ENCODE measurements at regions not wholly inside any gene's neighbourhood (a gene's known extent, or its start where the extent isn't known, plus 50 kb on each side); places are given as distances from the start of the nearest gene placed in this dataset.

DNA sequence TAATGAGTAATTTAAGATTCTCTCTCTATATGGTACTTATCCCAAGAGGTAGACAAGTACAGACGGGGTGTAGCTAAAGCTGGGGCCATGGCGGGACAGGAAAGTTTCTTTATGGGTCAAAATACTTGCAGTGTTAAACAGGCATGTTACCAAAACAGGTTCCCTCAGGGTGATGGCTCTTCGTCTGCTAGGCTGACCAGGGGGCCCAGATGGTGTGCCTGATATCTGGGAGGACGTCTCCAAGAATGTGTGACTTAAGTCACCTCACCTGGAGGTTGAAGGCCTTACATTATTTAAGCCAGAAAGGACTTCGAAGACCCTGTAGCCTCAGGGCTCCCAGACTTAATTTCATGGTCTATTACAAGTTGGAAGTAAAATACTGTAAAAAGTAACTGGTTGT is 52.7 kb upstream of the FMOD start:
- Histone ChIP-seq H3K27ac (ENCODE audit: insufficient read depth, low read depth, low read length) (no peak overlapping the region), H3K4me3 (replicated peaks in 1 of 3; ENCODE audit: insufficient read depth in 1 of 3, low read depth in 1 of 3, low read length in 3 of 3) (no peak overlapping the region), H3K9me3 (replicated peaks; ENCODE audit: control insufficient read depth, insufficient read depth, low read length) (no peaks in the 10 kb centered on the region), H4K20me1 (replicated peaks; ENCODE audit: control insufficient read depth, extremely low read depth, insufficient read depth, low read length) (no peaks in the 10 kb centered on the region), H3K79me2 (ENCODE audit: control insufficient read depth, insufficient read depth, low read length) (no peaks in the 10 kb centered on the region), H3K4me2 (ENCODE audit: insufficient read depth, low read length) (no peak overlapping the region), H2AFZ (ENCODE audit: low read depth, low read length) (no peak overlapping the region), H3K36me3 (ENCODE audit: control insufficient read depth in 2 of 2, extremely low read depth in 1 of 2, insufficient read depth in 2 of 2, low read length in 2 of 2) (no peaks in the 10 kb centered on the region), H3K27me3 (ENCODE audit: control insufficient read depth in 2 of 2, insufficient read depth in 2 of 2, low read length in 2 of 2) (peaks cover 0 to 2% of the 10 kb centered on the region in 2 experiments), H3K9ac (replicated peaks; ENCODE audit: extremely low read depth, insufficient read depth, low read length) (no peak overlapping the region), H3K9me1 (replicated peaks; ENCODE audit: control insufficient read depth, extremely low read depth, insufficient read depth, low read length) (no peaks in the 10 kb centered on the region), H3K4me1 (ENCODE audit: control insufficient read depth, extremely low read depth, insufficient read depth, low read length) (peaks cover 6% of the 10 kb centered on the region)
- no TSS peak for BruUV-seq (replicated peaks)
- intact Hi-C loops (cut with micrococcal nuclease) (no loop called here), dilution Hi-C loops (cut with MboI; ENCODE audit: extremely low pct_ligation_motif_present, low sequenced_read_pairs) (no loop called here)
- DNase-seq (ENCODE audit: low read depth, low spot score) (no peak), FAIRE-seq (no peak)
- no peak for TF ChIP-seq EZH2 (IDR thresholded peaks at IDR 0.05; ENCODE audit: borderline replicate concordance, low read depth, low read length, severe bottlenecking)
- no peak for TF ChIP-seq GATA2 (IDR thresholded peaks at IDR 0.05; ENCODE audit: insufficient read depth, insufficient read length, low read depth, low read length)
- no peak for TF ChIP-seq FOS (IDR thresholded peaks at IDR 0.05; ENCODE audit: borderline replicate concordance, insufficient read depth, low read length)
- ChIA-PET POLR2A (no interaction called here), CTCF (no interaction called here)

DNA sequence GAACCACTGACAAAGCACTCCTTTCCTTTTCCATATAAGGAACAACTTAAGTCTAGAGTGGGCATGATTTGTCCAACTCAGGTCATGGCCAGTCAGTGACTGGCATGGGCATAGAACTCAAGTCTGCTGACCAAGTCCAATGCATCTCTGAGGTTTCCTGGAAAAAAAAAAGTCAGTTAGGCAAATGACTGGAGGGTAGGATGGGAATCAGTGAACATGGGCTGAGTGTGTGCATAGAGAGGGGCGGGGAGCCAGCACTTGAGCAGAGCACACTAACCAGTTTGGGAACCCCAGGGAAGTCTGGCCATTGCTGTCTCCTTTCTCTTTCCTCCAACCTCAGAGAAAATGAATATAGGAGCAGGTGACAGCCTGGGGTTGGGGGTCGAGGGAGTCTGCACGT is 53.6 kb upstream of the FMOD start:
- dilution Hi-C loops (cut with MboI; ENCODE audit: extremely low pct_ligation_motif_present, low sequenced_read_pairs), result no loop called here
- H3K79me2 ChIP-seq (ENCODE audit: control insufficient read depth, insufficient read depth, low read length), result no peaks in the 10 kb centered on the region
- H3K27ac ChIP-seq (ENCODE audit: insufficient read depth, low read depth, low read length), result no peak overlapping the region
- ChIA-PET POLR2A (no interaction called here), CTCF (no interaction called here)
- no peaks in the 10 kb centered on the region for H3K9me3 ChIP-seq (replicated peaks; ENCODE audit: control insufficient read depth, insufficient read depth, low read length)
- BruUV-seq (replicated peaks), result no TSS peak
- FAIRE-seq (no peak), DNase-seq (ENCODE audit: low read depth, low spot score) (no peak)
- peaks cover 0 to 2% of the 10 kb centered on the region in 2 experiments for H3K27me3 ChIP-seq (ENCODE audit: control insufficient read depth in 2 of 2, insufficient read depth in 2 of 2, low read length in 2 of 2)
- no peak overlapping the region for H3K9ac ChIP-seq (replicated peaks; ENCODE audit: extremely low read depth, insufficient read depth, low read length)
- intact Hi-C loops (cut with micrococcal nuclease), result no loop called here
- H3K4me2 ChIP-seq (ENCODE audit: insufficient read depth, low read length), result no peak overlapping the region
- no peak overlapping the region for H2AFZ ChIP-seq (ENCODE audit: low read depth, low read length)
- no peaks in the 10 kb centered on the region for H3K9me1 ChIP-seq (replicated peaks; ENCODE audit: control insufficient read depth, extremely low read depth, insufficient read depth, low read length)
- H4K20me1 ChIP-seq (replicated peaks; ENCODE audit: control insufficient read depth, extremely low read depth, insufficient read depth, low read length), result no peaks in the 10 kb centered on the region
- no peaks in the 10 kb centered on the region for H3K36me3 ChIP-seq (ENCODE audit: control insufficient read depth in 2 of 2, extremely low read depth in 1 of 2, insufficient read depth in 2 of 2, low read length in 2 of 2)
- H3K4me1 ChIP-seq (ENCODE audit: control insufficient read depth, extremely low read depth, insufficient read depth, low read length), result peaks cover 6% of the 10 kb centered on the region
- H3K4me3 ChIP-seq (replicated peaks in 1 of 3; ENCODE audit: insufficient read depth in 1 of 3, low read depth in 1 of 3, low read length in 3 of 3), result no peak overlapping the region
- TF ChIP-seq JUN (IDR thresholded peaks at IDR 0.05; ENCODE audit: borderline replicate concordance, insufficient read depth, insufficient read length, low read depth) (no peak), POLR2A (IDR thresholded peaks at IDR 0.05; ENCODE audit: low read depth, low read length) (no peak), EZH2 (IDR thresholded peaks at IDR 0.05; ENCODE audit: borderline replicate concordance, low read depth, low read length, severe bottlenecking) (no peak), GATA2 (IDR thresholded peaks at IDR 0.05; ENCODE audit: insufficient read depth, insufficient read length, low read depth, low read length) (no peak)
- TF ChIP-seq, protein P1, sequence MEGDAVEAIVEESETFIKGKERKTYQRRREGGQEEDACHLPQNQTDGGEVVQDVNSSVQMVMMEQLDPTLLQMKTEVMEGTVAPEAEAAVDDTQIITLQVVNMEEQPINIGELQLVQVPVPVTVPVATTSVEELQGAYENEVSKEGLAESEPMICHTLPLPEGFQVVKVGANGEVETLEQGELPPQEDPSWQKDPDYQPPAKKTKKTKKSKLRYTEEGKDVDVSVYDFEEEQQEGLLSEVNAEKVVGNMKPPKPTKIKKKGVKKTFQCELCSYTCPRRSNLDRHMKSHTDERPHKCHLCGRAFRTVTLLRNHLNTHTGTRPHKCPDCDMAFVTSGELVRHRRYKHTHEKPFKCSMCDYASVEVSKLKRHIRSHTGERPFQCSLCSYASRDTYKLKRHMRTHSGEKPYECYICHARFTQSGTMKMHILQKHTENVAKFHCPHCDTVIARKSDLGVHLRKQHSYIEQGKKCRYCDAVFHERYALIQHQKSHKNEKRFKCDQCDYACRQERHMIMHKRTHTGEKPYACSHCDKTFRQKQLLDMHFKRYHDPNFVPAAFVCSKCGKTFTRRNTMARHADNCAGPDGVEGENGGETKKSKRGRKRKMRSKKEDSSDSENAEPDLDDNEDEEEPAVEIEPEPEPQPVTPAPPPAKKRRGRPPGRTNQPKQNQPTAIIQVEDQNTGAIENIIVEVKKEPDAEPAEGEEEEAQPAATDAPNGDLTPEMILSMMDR (IDR thresholded peaks at IDR 0.05; ENCODE audit: extremely low read depth in 1 of 2, insufficient read depth in 1 of 2, low read depth in 1 of 2, low read length in 2 of 2), result no peak

Data from endothelial cell of umbilical vein (primary cell).